ENCODE measurements at regions not wholly inside any gene's neighbourhood (a gene's known extent, or its start where the extent isn't known, plus 50 kb on each side); places are given as distances from the start of the nearest gene placed in this dataset.
"Not testable (repeated sequence)": the region's sequence is repeated elsewhere in the genome, so short reads cannot be mapped to it uniquely, and the experiment has no call there.

- DNase-seq (ENCODE audit: low read depth), result no peak
Observed at GRCh38 chr21:18550361-18550760, 146.8 kb upstream of the TMPRSS15 start.

- no peak for DNase-seq (ENCODE audit: low read depth)
Observed at GRCh38 chr21:18553786-18554185, 150.2 kb upstream of the TMPRSS15 start.

GRCh38 chr21:18567770-18568169, 164.2 kb upstream of the TMPRSS15 start:
- DNase-seq (ENCODE audit: low read depth), result not testable (repeated sequence)

GRCh38 chr21:18588001-18588662, 184.5 kb upstream of the TMPRSS15 start:
- DNase-seq (ENCODE audit: low read depth), result no peak

- no peak for DNase-seq (ENCODE audit: low read depth)
Observed at GRCh38 chr21:18601146-18601545, 197.6 kb upstream of the TMPRSS15 start.

- DNase-seq (ENCODE audit: low read depth), result no peak
Observed at GRCh38 chr21:18602711-18603110, 199.1 kb upstream of the TMPRSS15 start.

GRCh38 chr21:18603261-18603660, 199.7 kb upstream of the TMPRSS15 start:
- DNase-seq (ENCODE audit: low read depth), result no peak

- DNase-seq (ENCODE audit: low read depth), result no peak
Observed at GRCh38 chr21:18603980-18604379, 200.4 kb upstream of the TMPRSS15 start.

GRCh38 chr21:18608226-18608625, 204.6 kb upstream of the TMPRSS15 start:
- no peak for DNase-seq (ENCODE audit: low read depth)

GRCh38 chr21:18614303-18614702, 210.7 kb upstream of the TMPRSS15 start:
- DNase-seq (ENCODE audit: low read depth), result no peak

- DNase-seq (ENCODE audit: low read depth), result no peak
Observed at GRCh38 chr21:18617291-18617690, 213.7 kb upstream of the TMPRSS15 start.

GRCh38 chr21:18620436-18620835, 216.9 kb upstream of the TMPRSS15 start:
- DNase-seq (ENCODE audit: low read depth), result no peak

GRCh38 chr21:18622383-18622782, 218.8 kb upstream of the TMPRSS15 start:
- no peak for DNase-seq (ENCODE audit: low read depth)

- DNase-seq (ENCODE audit: low read depth), result peak; percentile 21
Observed at GRCh38 chr21:18630446-18630845, 226.9 kb upstream of the TMPRSS15 start.

GRCh38 chr21:18636897-18637296, 233.3 kb upstream of the TMPRSS15 start:
- DNase-seq (ENCODE audit: low read depth), result no peak

- DNase-seq (ENCODE audit: low read depth), result no peak
Observed at GRCh38 chr21:18646116-18646515, 242.5 kb upstream of the TMPRSS15 start.

- no peak for DNase-seq (ENCODE audit: low read depth)
Observed at GRCh38 chr21:18655931-18656330, 252.3 kb upstream of the TMPRSS15 start.

GRCh38 chr21:18661842-18662241, 258.3 kb upstream of the TMPRSS15 start:
- DNase-seq (ENCODE audit: low read depth), result no peak

- DNase-seq (ENCODE audit: low read depth), result no peak
Observed at GRCh38 chr21:18663663-18664062, 260.1 kb upstream of the TMPRSS15 start.

- DNase-seq (ENCODE audit: low read depth), result no peak
Observed at GRCh38 chr21:18666725-18667124, 263.1 kb upstream of the TMPRSS15 start.

GRCh38 chr21:18673789-18674188, 270.2 kb upstream of the TMPRSS15 start:
- no peak for DNase-seq (ENCODE audit: low read depth)

- DNase-seq (ENCODE audit: low read depth), result no peak
Observed at GRCh38 chr21:18677632-18678031, 274.0 kb upstream of the TMPRSS15 start.

GRCh38 chr21:18705971-18706370, 302.4 kb upstream of the TMPRSS15 start:
- DNase-seq (ENCODE audit: low read depth), result no peak

GRCh38 chr21:18711662-18712061, 308.1 kb upstream of the TMPRSS15 start:
- no peak for DNase-seq (ENCODE audit: low read depth)

Data from LHCN-M2 (cell line).